Liver (tissue), 8 donors: ENCODE measurements at regions not wholly inside any gene's neighbourhood (a gene's known extent, or its start where the extent isn't known, plus 50 kb on each side); places are given as distances from the start of the nearest gene placed in this dataset.

Experiments
- DNase-seq: peaks from one replicate; pipeline ENCODE4 v3.0.0-alpha.2; 2017; ENCODE audit warnings: low spot score
- H3K27ac ChIP-seq, 2 donors: one replicate each; pipeline ENCODE4 v1.7.0; 2013; ENCODE audit warnings: inconsistent platforms in 2 of 2, low read length in 2 of 2, control low read depth in 1 of 2, low read depth in 1 of 2, mild to moderate bottlenecking in 1 of 2
- H3K27me3 ChIP-seq, 4 donors: one replicate each; pipeline versions ENCODE4 v1.6.1 to v1.7.0; 2013; ENCODE audit warnings: low read length in 3 of 4, inconsistent platforms in 1 of 4, mild to moderate bottlenecking in 1 of 4, moderate library complexity in 1 of 4; ENCODE audit not compliant: control insufficient read depth in 4 of 4, insufficient read depth in 4 of 4
- H3K36me3 ChIP-seq, 4 donors: one replicate each; pipeline versions ENCODE4 v1.6.1 to v1.7.0; 2013; ENCODE audit warnings: low read length in 3 of 4, mild to moderate bottlenecking in 3 of 4, low read depth in 1 of 4, moderate library complexity in 1 of 4; ENCODE audit not compliant: control insufficient read depth in 4 of 4, insufficient read depth in 3 of 4
- H3K4me1 ChIP-seq, 4 donors: one replicate each; pipeline versions ENCODE4 v1.6.1 to v1.7.0; 2013; ENCODE audit warnings: low read length in 3 of 4, mild to moderate bottlenecking in 3 of 4, moderate library complexity in 1 of 4; ENCODE audit not compliant: control insufficient read depth in 4 of 4, insufficient read depth in 4 of 4
- H3K4me3 ChIP-seq, 3 donors: one replicate each; pipeline versions ENCODE4 v1.6.1 to v1.7.0; 2013; ENCODE audit warnings: low read length in 3 of 3, control low read depth in 1 of 3, low read depth in 1 of 3, mild to moderate bottlenecking in 1 of 3
- H3K9ac ChIP-seq, 2 donors: one replicate each; pipeline ENCODE4 v1.7.0; 2013; ENCODE audit warnings: low read length in 2 of 2, mild to moderate bottlenecking in 2 of 2, moderate library complexity in 2 of 2, control low read depth in 1 of 2, low read depth in 1 of 2
- H3K9me3 ChIP-seq, 4 donors: one replicate each; pipeline versions ENCODE4 v1.6.1 to v1.7.0; 2013; ENCODE audit warnings: low read length in 3 of 4; ENCODE audit not compliant: control insufficient read depth in 4 of 4
- ATF3 ChIP-seq: IDR thresholded peaks from 2 replicates; pipeline ENCODE4 v1.6.1; 2016; ENCODE audit warnings: antibody characterized with exemption
- CTCF ChIP-seq: fragments of 150-350 bp; IDR thresholded peaks from 2 replicates; pipeline ENCODE4 v1.5.1; 2017; ENCODE audit warnings: improper control_type of control experiment, low read depth, low read length; ENCODE audit not compliant: missing input control
- EGR1 ChIP-seq, 2 donors: IDR thresholded peaks; 2 replicates each; pipeline ENCODE4 v1.6.1; 2016 to 2018; ENCODE audit warnings: antibody characterized with exemption in 2 of 2, low read depth in 2 of 2
- FOXA1 ChIP-seq: IDR thresholded peaks from 2 replicates; pipeline ENCODE4 v1.6.1; 2016; ENCODE audit warnings: antibody characterized with exemption
- FOXA2 ChIP-seq: IDR thresholded peaks from 2 replicates; pipeline ENCODE4 v1.6.1; 2016; ENCODE audit warnings: antibody characterized with exemption
- GABPA ChIP-seq, 2 donors: IDR thresholded peaks in 1 of 2; conservative IDR thresholded peaks in 1 of 2; 2 replicates each; pipeline ENCODE4 v1.6.1; 2016; ENCODE audit warnings: antibody characterized with exemption in 2 of 2, mild to moderate bottlenecking in 1 of 2, moderate library complexity in 1 of 2
- HNF4A ChIP-seq, 2 donors: conservative IDR thresholded peaks; 2 replicates each; pipeline ENCODE4 v1.6.1; 2016; ENCODE audit warnings: antibody characterized with exemption in 2 of 2, mild to moderate bottlenecking in 2 of 2
- HNF4G ChIP-seq: IDR thresholded peaks from 2 replicates; pipeline ENCODE4 v1.6.1; 2016; ENCODE audit warnings: antibody characterized with exemption
- JUND ChIP-seq, 2 donors: IDR thresholded peaks; 2 replicates each; pipeline ENCODE4 v1.6.1; 2016; ENCODE audit warnings: antibody characterized with exemption in 2 of 2
- MAX ChIP-seq: IDR thresholded peaks from 2 replicates; pipeline ENCODE4 v1.6.1; 2016; ENCODE audit warnings: antibody characterized with exemption
- NR2F2 ChIP-seq: IDR thresholded peaks from 2 replicates; pipeline ENCODE4 v1.6.1; 2016; ENCODE audit warnings: antibody characterized with exemption
- RAD21 ChIP-seq, 2 donors: IDR thresholded peaks; 2 replicates each; pipeline ENCODE4 v1.6.1; 2016; ENCODE audit warnings: antibody characterized with exemption in 2 of 2, mild to moderate bottlenecking in 2 of 2
- REST ChIP-seq: IDR thresholded peaks from 2 replicates; pipeline ENCODE4 v1.6.1; 2016; ENCODE audit warnings: antibody characterized with exemption, mild to moderate bottlenecking
- RXRA ChIP-seq, 2 donors: IDR thresholded peaks; 2 replicates each; pipeline ENCODE4 v1.6.1; 2017 to 2018; ENCODE audit warnings: antibody characterized with exemption in 2 of 2, mild to moderate bottlenecking in 1 of 2
- SP1 ChIP-seq: IDR thresholded peaks from 2 replicates; pipeline ENCODE4 v1.6.1; 2018; ENCODE audit warnings: antibody characterized with exemption, mild to moderate bottlenecking
- TAF1 ChIP-seq: conservative IDR thresholded peaks from 2 replicates; pipeline ENCODE4 v1.6.1; 2016; ENCODE audit warnings: antibody characterized with exemption, mild to moderate bottlenecking
- YY1 ChIP-seq: IDR thresholded peaks from 2 replicates; pipeline ENCODE4 v1.6.1; 2016; ENCODE audit warnings: antibody characterized with exemption, mild to moderate bottlenecking
- WGBS: extraction: QIAGEN DNeasy Blood & Tissue Kit; methylation state at CpG from one replicate; pipeline ENCODE4 v1.1.7; 2013; 5-methylcytosine and 5-hydroxymethylcytosine counted together
- donor health status: healthy.
- donor health status: healthy.
- donor health status: healthy.
- donor health status: healthy.
- donor health status: healthy.

GRCh38 chr9:79877943-79878602 is 306.3 kb downstream of the TLE4 start:
- DNase-seq = no peak
- Histone ChIP-seq H3K9ac (no peak overlapping the region), H3K9me3 (no peaks in the 10 kb centered on the region), H3K36me3 (no peaks in the 10 kb centered on the region), H3K4me1 (no peaks in the 10 kb centered on the region), H3K27ac (no peak overlapping the region), H3K27me3 (no peaks in the 10 kb centered on the region), H3K4me3 (no peak overlapping the region)
- 44% methylated on average over 3 of the region's 3 CpGs for WGBS
- TF ChIP-seq JUND (IDR thresholded peaks at IDR 0.05) (no peak), CTCF (no peak), RAD21 (IDR thresholded peaks at IDR 0.05) (no peak), SP1 (no peak), NR2F2 (no peak), ATF3 (no peak), RXRA (IDR thresholded peaks at IDR 0.05) (no peak), HNF4A (conservative IDR thresholded peaks at IDR 0.05) (no peak), FOXA2 (no peak), TAF1 (no peak), REST (no peak), HNF4G (no peak), FOXA1 (no peak), EGR1 (IDR thresholded peaks at IDR 0.05; ENCODE audit: low read depth in 2 of 2) (no peak)

GRCh38 chr9:79868567-79869189 is 296.9 kb downstream of the TLE4 start:
- Histone ChIP-seq H3K27me3 (no peaks in the 10 kb centered on the region), H3K4me1 (peaks cover 0 to 2% (median 0%) of the 10 kb centered on the region in 4 donors), H3K4me3 (no peak overlapping the region), H3K36me3 (no peaks in the 10 kb centered on the region), H3K9me3 (no peaks in the 10 kb centered on the region), H3K27ac (no peak overlapping the region), H3K9ac (no peak overlapping the region)
- no peak for DNase-seq
- TF ChIP-seq REST (no peak), MAX (no peak), FOXA1 (no peak), YY1 (no peak), GABPA (IDR thresholded peaks at IDR 0.05 in 1 of 2, conservative IDR thresholded peaks at IDR 0.05 in 1 of 2) (no peak), HNF4A (conservative IDR thresholded peaks at IDR 0.05) (no peak), RXRA (IDR thresholded peaks at IDR 0.05) (no peak), ATF3 (no peak)
- 69% methylated on average over 2 of the region's 2 CpGs for WGBS
